ENCODE measurements at regions not wholly inside any gene's neighbourhood (a gene's known extent, or its start where the extent isn't known, plus 50 kb on each side); places are given as distances from the start of the nearest gene placed in this dataset.

- Histone ChIP-seq H3K36me3 (ENCODE audit: control insufficient read depth, insufficient read depth, low read length) (no peaks in the 10 kb centered on the region), H3K4me3 (ENCODE audit: low read depth, low read length) (no peak overlapping the region), H3K27me3 (ENCODE audit: control insufficient read depth, insufficient read depth, low read length) (no peaks in the 10 kb centered on the region)
- DNase-seq (ENCODE audit: low read depth), result no peak
- TF ChIP-seq, protein P1, sequence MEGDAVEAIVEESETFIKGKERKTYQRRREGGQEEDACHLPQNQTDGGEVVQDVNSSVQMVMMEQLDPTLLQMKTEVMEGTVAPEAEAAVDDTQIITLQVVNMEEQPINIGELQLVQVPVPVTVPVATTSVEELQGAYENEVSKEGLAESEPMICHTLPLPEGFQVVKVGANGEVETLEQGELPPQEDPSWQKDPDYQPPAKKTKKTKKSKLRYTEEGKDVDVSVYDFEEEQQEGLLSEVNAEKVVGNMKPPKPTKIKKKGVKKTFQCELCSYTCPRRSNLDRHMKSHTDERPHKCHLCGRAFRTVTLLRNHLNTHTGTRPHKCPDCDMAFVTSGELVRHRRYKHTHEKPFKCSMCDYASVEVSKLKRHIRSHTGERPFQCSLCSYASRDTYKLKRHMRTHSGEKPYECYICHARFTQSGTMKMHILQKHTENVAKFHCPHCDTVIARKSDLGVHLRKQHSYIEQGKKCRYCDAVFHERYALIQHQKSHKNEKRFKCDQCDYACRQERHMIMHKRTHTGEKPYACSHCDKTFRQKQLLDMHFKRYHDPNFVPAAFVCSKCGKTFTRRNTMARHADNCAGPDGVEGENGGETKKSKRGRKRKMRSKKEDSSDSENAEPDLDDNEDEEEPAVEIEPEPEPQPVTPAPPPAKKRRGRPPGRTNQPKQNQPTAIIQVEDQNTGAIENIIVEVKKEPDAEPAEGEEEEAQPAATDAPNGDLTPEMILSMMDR (IDR thresholded peaks at IDR 0.05; ENCODE audit: insufficient read depth, low read length, severe bottlenecking), result no peak
- no peak for FAIRE-seq
Measured at GRCh38 chr16:55398762-55399161, 74.8 kb downstream of the IRX6 start.

DNA sequence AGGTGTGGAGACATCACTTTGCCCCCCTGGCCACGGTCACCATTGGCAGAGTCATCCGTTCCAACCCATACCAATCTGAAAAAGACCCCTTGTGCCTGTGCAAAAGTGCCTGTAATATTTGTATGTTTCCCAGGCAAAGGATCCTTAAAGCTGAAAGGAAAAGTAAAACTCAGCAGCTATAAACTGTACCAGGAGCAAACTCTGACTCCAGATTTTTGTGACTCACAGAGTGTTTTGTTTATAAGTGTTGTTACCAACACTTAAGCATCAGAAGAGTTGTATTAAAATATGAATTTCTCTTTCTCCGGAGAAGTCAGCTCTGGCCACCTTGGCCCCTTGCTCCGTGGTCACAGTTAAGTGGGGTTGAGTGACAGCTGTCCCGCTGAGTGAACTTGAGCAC lies 75.9 kb downstream of the IRX6 start:
- H3K36me3 ChIP-seq (ENCODE audit: control insufficient read depth, insufficient read depth, low read length), result no peaks in the 10 kb centered on the region
- FAIRE-seq, result no peak
- TF ChIP-seq, protein P1 (IDR thresholded peaks at IDR 0.05; ENCODE audit: insufficient read depth, low read length, severe bottlenecking), result no peak

GRCh38 chr16:55401046-55401445 lies 77.0 kb downstream of the IRX6 start:
- no peaks in the 10 kb centered on the region for H3K27me3 ChIP-seq (ENCODE audit: control insufficient read depth, insufficient read depth, low read length)
- TF ChIP-seq, protein P1 (IDR thresholded peaks at IDR 0.05; ENCODE audit: insufficient read depth, low read length, severe bottlenecking), result no peak
- H3K4me3 ChIP-seq (ENCODE audit: low read depth, low read length), result no peak overlapping the region
- FAIRE-seq (no peak), DNase-seq (ENCODE audit: low read depth) (no peak)
- no peaks in the 10 kb centered on the region for H3K36me3 ChIP-seq (ENCODE audit: control insufficient read depth, insufficient read depth, low read length)

More for the DNA sequence above, 75.9 kb downstream of the IRX6 start:
- Histone ChIP-seq H3K4me3 (ENCODE audit: low read depth, low read length) (no peak overlapping the region), H3K27me3 (ENCODE audit: control insufficient read depth, insufficient read depth, low read length) (no peaks in the 10 kb centered on the region)
- no peak for DNase-seq (ENCODE audit: low read depth)

GRCh38 chr16:55403464-55403863 lies 75.5 kb upstream of the MMP2 start:
- DNase-seq (ENCODE audit: low read depth), result peak; percentile 69

GRCh38 chr16:55406651-55407050 lies 72.3 kb upstream of the MMP2 start:
- TF ChIP-seq, protein P1 (IDR thresholded peaks at IDR 0.05; ENCODE audit: insufficient read depth, low read length, severe bottlenecking), result no peak
- Histone ChIP-seq H3K4me3 (ENCODE audit: low read depth, low read length) (no peak overlapping the region), H3K27me3 (ENCODE audit: control insufficient read depth, insufficient read depth, low read length) (no peaks in the 10 kb centered on the region), H3K36me3 (ENCODE audit: control insufficient read depth, insufficient read depth, low read length) (no peaks in the 10 kb centered on the region)
- DNase-seq (ENCODE audit: low read depth) (no peak), FAIRE-seq (no peak)

More at GRCh38 chr16:55403464-55403863, 75.5 kb upstream of the MMP2 start:
- TF ChIP-seq, protein P1 (IDR thresholded peaks at IDR 0.05; ENCODE audit: insufficient read depth, low read length, severe bottlenecking), result no peak
- no peak for FAIRE-seq
- no peaks in the 10 kb centered on the region for H3K36me3 ChIP-seq (ENCODE audit: control insufficient read depth, insufficient read depth, low read length)
- no peaks in the 10 kb centered on the region for H3K27me3 ChIP-seq (ENCODE audit: control insufficient read depth, insufficient read depth, low read length)
- no peak overlapping the region for H3K4me3 ChIP-seq (ENCODE audit: low read depth, low read length)

DNA sequence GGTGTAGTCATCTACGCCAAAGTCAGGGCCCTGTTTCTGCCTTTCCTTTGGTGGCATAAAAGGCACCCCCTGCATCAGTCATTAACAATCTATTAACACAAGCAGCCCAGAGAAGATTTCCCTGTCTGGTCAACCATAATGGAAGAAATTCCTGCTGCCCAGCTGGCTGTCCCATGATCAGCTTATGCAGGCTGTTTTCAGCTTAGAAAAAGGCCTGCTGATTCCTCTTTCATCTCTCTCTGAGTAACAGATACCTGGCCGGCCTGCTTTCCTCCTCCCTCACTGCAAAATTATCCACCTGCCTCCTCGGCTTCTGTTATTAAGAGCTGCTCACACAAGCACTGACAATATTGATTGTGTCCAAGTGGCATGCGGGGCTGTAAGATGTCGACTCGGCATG lies 70.3 kb upstream of the MMP2 start:
- TF ChIP-seq, protein P1 (IDR thresholded peaks at IDR 0.05; ENCODE audit: insufficient read depth, low read length, severe bottlenecking), result no peak
- H3K4me3 ChIP-seq (ENCODE audit: low read depth, low read length), result no peak overlapping the region
- FAIRE-seq (no peak), DNase-seq (ENCODE audit: low read depth) (no peak)
- no peaks in the 10 kb centered on the region for H3K36me3 ChIP-seq (ENCODE audit: control insufficient read depth, insufficient read depth, low read length)
- H3K27me3 ChIP-seq (ENCODE audit: control insufficient read depth, insufficient read depth, low read length), result no peaks in the 10 kb centered on the region

Measured in bronchial epithelial cell (primary cell).